K562 (cell line): ENCODE measurements at regions not wholly inside any gene's neighbourhood (a gene's known extent, or its start where the extent isn't known, plus 50 kb on each side); places are given as distances from the start of the nearest gene placed in this dataset.

Experiments
- ATAC-seq: fragments of 200-7000 bp; cut with Tn5 transposase; 3 replicates; pipeline ENCODE4 v1.9.1; 2020; ENCODE audit warnings: moderate library complexity
- BruUV-seq: library from RNA; stranded (reverse); fragments of 400-500 nt; replicated peaks from 2 replicates; lab custom pipeline; 2021; lab: Mats Ljungman, UMichigan
- CTCF ChIA-PET: fragments of 300-600 bp; formaldehyde crosslinking; extraction: SDS; loops from one replicate; lab custom pipeline; 2021; ENCODE audit warnings: low intra/inter-chr PET ratio; lab: Yijun Ruan, JAX
- POLR2A ChIA-PET: fragments of 300-600, 350-650 bp; sonication (Branson Sonifier 250); formaldehyde crosslinking; extraction: SDS; loops from one replicate; lab custom pipeline; 2021; ENCODE audit warnings: antibody characterized with exemption, inconsistent platforms; lab: Yijun Ruan, JAX
- DNase-seq, 4 experiments: peaks; one replicate each; pipeline versions ENCODE4 v3.0.0 to v3.0.0-alpha.2; 2011 to 2018; ENCODE audit warnings: low spot score in 3 of 4, mixed read lengths in 3 of 4; ENCODE audit errors: extremely low read depth in 1 of 4
- FAIRE-seq: peaks from 2 replicates; lab custom pipeline; 2011; peaks lifted over from hg19 to GRCh38; lab: Jason Lieb, UNC
- H2AFZ ChIP-seq: 2 replicates; pipeline ENCODE4 v1.6.0; 2011; ENCODE audit warnings: low read depth, low read length, control low read depth, inconsistent platforms
- H3K27ac ChIP-seq: fragments of 200-600 bp; 3 replicates; pipeline ENCODE4 v1.8.0; 2011; ENCODE audit warnings: low read depth, mild to moderate bottlenecking, control low read depth, inconsistent platforms, low read length, moderate library complexity, mixed read lengths; ENCODE audit errors: extremely low read depth
- H3K27me3 ChIP-seq, 2 experiments: fragments of 300-600 bp in 1 of 2; 2 replicates in 1 of 2; 3 replicates in 1 of 2; pipeline versions ENCODE4 v1.6.0 to v1.8.0; 2011; ENCODE audit warnings: inconsistent platforms in 2 of 2, low read length in 2 of 2, mild to moderate bottlenecking in 1 of 2, mixed read lengths in 1 of 2, moderate library complexity in 1 of 2; ENCODE audit not compliant: control insufficient read depth in 2 of 2, insufficient read depth in 2 of 2
- H3K36me3 ChIP-seq: fragments of 300-600 bp; 3 replicates; pipeline ENCODE4 v1.8.0; 2011; ENCODE audit warnings: mild to moderate bottlenecking, low read length, inconsistent platforms; ENCODE audit not compliant: control insufficient read depth, insufficient read depth
- H3K4me1 ChIP-seq, 2 experiments: fragments of 200-600 bp in 1 of 2; replicated peaks in 1 of 2; 2 replicates in 1 of 2; 3 replicates in 1 of 2; pipeline versions ENCODE4 v1.5.1 to v1.8.0; 2011; ENCODE audit warnings: inconsistent platforms in 2 of 2, low read length in 2 of 2, mild to moderate bottlenecking in 1 of 2, mixed read lengths in 1 of 2, moderate library complexity in 1 of 2; ENCODE audit not compliant: control insufficient read depth in 2 of 2, insufficient read depth in 2 of 2
- H3K4me2 ChIP-seq: 2 replicates; pipeline ENCODE4 v1.6.1; 2011; ENCODE audit warnings: low read length, control low read depth, inconsistent platforms, mixed read lengths; ENCODE audit not compliant: insufficient read depth
- H3K4me3 ChIP-seq: fragments of 200-600 bp; sonication (generic), shearing (Covaris generic); 2 replicates; pipeline ENCODE4 v1.5.1; 2016; ENCODE audit warnings: control low read depth, inconsistent platforms
- H3K79me2 ChIP-seq: fragments of 200-600 bp; 3 replicates; pipeline ENCODE4 v1.8.0; 2011; ENCODE audit warnings: low read length, inconsistent platforms; ENCODE audit not compliant: control insufficient read depth, insufficient read depth
- H3K9ac ChIP-seq, 2 experiments: 2 replicates each; pipeline versions ENCODE4 v1.6.0 to v1.6.1; 2011; ENCODE audit warnings: low read depth in 2 of 2, low read length in 2 of 2, control low read depth in 1 of 2, inconsistent platforms in 1 of 2, mild to moderate bottlenecking in 1 of 2, mixed read lengths in 1 of 2; ENCODE audit not compliant: insufficient read depth in 1 of 2
- H3K9me1 ChIP-seq: one replicate; pipeline ENCODE4 v1.6.0; 2011; ENCODE audit warnings: inconsistent platforms, mild to moderate bottlenecking, low read length, moderate library complexity; ENCODE audit not compliant: control insufficient read depth, insufficient read depth
- H3K9me3 ChIP-seq: replicated peaks from 2 replicates; pipeline ENCODE4 v1.5.1; 2011; ENCODE audit warnings: low read depth, low read length, inconsistent platforms; ENCODE audit not compliant: control insufficient read depth, insufficient read depth
- H4K20me1 ChIP-seq: replicated peaks from 2 replicates; pipeline ENCODE4 v1.6.1; 2011; ENCODE audit warnings: low read length, inconsistent platforms, mixed read lengths; ENCODE audit not compliant: control insufficient read depth, insufficient read depth
- AFF4 ChIP-seq: sonication (generic); formaldehyde crosslinking; IDR thresholded peaks from 2 replicates; pipeline ENCODE4 v1.8.0; 2023; ENCODE audit warnings: mild to moderate bottlenecking, missing genetic modification reagents
- MEIS2 ChIP-seq: fragments of 450-650 bp; IDR thresholded peaks from 2 replicates; pipeline ENCODE4 v1.6.1; 2014; ENCODE audit warnings: mild to moderate bottlenecking; ENCODE audit not compliant: partially characterized antibody
- NFIC ChIP-seq: fragments of 450-650 bp; IDR thresholded peaks from 2 replicates; pipeline ENCODE4 v1.6.1; 2017; ENCODE audit warnings: mild to moderate bottlenecking, inconsistent platforms
- NR4A1 ChIP-seq, 2 experiments: fragments of 250-450 bp in 1 of 2; fragments of 450-650 bp in 1 of 2; sonication (Bioruptor Pico) in 1 of 2; IDR thresholded peaks; 2 replicates each; pipeline versions ENCODE4 v1.4.0 to v1.6.1; 2016 to 2020; ENCODE audit warnings: mild to moderate bottlenecking in 2 of 2, missing compliant biosample characterization in 1 of 2, missing genetic modification characterization in 1 of 2, moderate library complexity in 1 of 2
- RNF219 ChIP-seq: fragments of 250-450 bp; sonication (Bioruptor Pico); IDR thresholded peaks from 2 replicates; pipeline ENCODE4 v1.5.0; 2022; ENCODE audit warnings: mild to moderate bottlenecking
- THRAP3 ChIP-seq: fragments of 450-650 bp; IDR thresholded peaks from 2 replicates; pipeline ENCODE4 v1.6.1; 2016; ENCODE audit warnings: mild to moderate bottlenecking, inconsistent platforms, borderline replicate concordance
- ZC3H11A ChIP-seq: IDR thresholded peaks from 2 replicates; pipeline ENCODE4 v1.6.1; 2012; ENCODE audit warnings: low read depth, low read length, improper control_type of control experiment
- ZNF512 ChIP-seq: IDR thresholded peaks from 2 replicates; pipeline ENCODE4 v1.6.1; 2016; ENCODE audit warnings: missing genetic modification characterization, missing compliant biosample characterization
- WGBS: fragments of 100-300 bp; shearing (Covaris generic); methylation state at CpG from one replicate; pipeline ENCODE4 v1.1.6; 2016; ENCODE audit warnings: low coverage, mixed read lengths; ENCODE audit not compliant: insufficient coverage; ENCODE audit errors: missing lambda C conversion rate; 5-methylcytosine and 5-hydroxymethylcytosine counted together
- in situ Hi-C: fragments of 300-500 bp; cut with MboI; formaldehyde crosslinking; loops from 4 replicates; pipeline ENCODE4 v1.15.0; 2018; ENCODE audit warnings: inconsistent platforms, mixed read lengths
- intact Hi-C: fragments of 100-400 bp; cut with micrococcal nuclease; formaldehyde crosslinking; loops from 2 replicates; pipeline ENCODE4 v1.14.2; 2022

GRCh38 chr2:160976797-160977196 lies 183.4 kb upstream of the TANK start:
- Histone ChIP-seq H3K9ac (no peak overlapping the region), H3K27me3 (no peaks in the 10 kb centered on the region), H4K20me1 (no peaks in the 10 kb centered on the region), H3K79me2 (no peaks in the 10 kb centered on the region), H3K36me3 (no peaks in the 10 kb centered on the region), H3K4me1 (no peaks in the 10 kb centered on the region), H3K9me1 (no peaks in the 10 kb centered on the region), H3K9me3 (no peaks in the 10 kb centered on the region), H3K27ac (no peak overlapping the region), H2AFZ (no peak overlapping the region), H3K4me3 (no peak overlapping the region), H3K4me2 (no peak overlapping the region)
- intact Hi-C loops (loop anchor here (10.0 kb wide), 1 partner anchor 642 kb away; no protein-coding TSS in a partner anchor), in situ Hi-C loops (no loop called here)
- no TSS peak for BruUV-seq
- WGBS = 0% methylated on average over 2 of the region's 2 CpGs
- DNase-seq (no peak), FAIRE-seq (no peak), ATAC-seq (no peak)
- POLR2A ChIA-PET = interaction anchor here (1.3 kb wide), 1 partner anchor 17 kb away, joined by 3 read pairs; no protein-coding TSS in a partner anchor
- TF ChIP-seq NFIC = no peak
- TF ChIP-seq RNF219 = no peak
- CTCF ChIA-PET = no interaction called here

GRCh38 chr2:160977376-160977775 lies 182.9 kb upstream of the TANK start:
- Histone ChIP-seq H3K9me1 (no peaks in the 10 kb centered on the region), H3K9ac (no peak overlapping the region), H3K4me2 (no peak overlapping the region), H3K4me3 (no peak overlapping the region), H3K9me3 (no peaks in the 10 kb centered on the region), H3K79me2 (no peaks in the 10 kb centered on the region), H3K27me3 (no peaks in the 10 kb centered on the region), H4K20me1 (no peaks in the 10 kb centered on the region), H3K27ac (no peak overlapping the region), H3K36me3 (no peaks in the 10 kb centered on the region), H3K4me1 (no peaks in the 10 kb centered on the region), H2AFZ (no peak overlapping the region)
- no peak for FAIRE-seq
- DNase-seq = no peak
- no TSS peak for BruUV-seq
- ChIA-PET CTCF (no interaction called here), POLR2A (interaction anchor here (0.7 to 1.3 kb wide), 3 partner anchors 17 to 599 kb away, joined by 3 read pairs; no protein-coding TSS in a partner anchor)
- ATAC-seq = no peak
- intact Hi-C loops (loop anchor here (10.0 kb wide), 1 partner anchor 643 kb away; no protein-coding TSS in a partner anchor), in situ Hi-C loops (no loop called here)
- WGBS = 0% methylated on average over 2 of the region's 2 CpGs
- TF ChIP-seq ZC3H11A (no peak), MEIS2 (no peak), NR4A1 (CRISPR knock-in tag; IDR thresholded peaks at IDR 0.05) (no peak), NR4A1 (tag; IDR thresholded peaks at IDR 0.05) (no peak), AFF4 (CRISPR knock-in tag) (no peak), THRAP3 (no peak), ZNF512 (tag) (no peak)
